HG02938 (cell line): ENCODE measurements at regions not wholly inside any gene's neighbourhood (a gene's known extent, or its start where the extent isn't known, plus 50 kb on each side); places are given as distances from the start of the nearest gene placed in this dataset.
"Not testable (repeated sequence)": the region's sequence is repeated elsewhere in the genome, so short reads cannot be mapped to it uniquely, and the experiment has no call there.

Experiments used
- ATAC-seq: cut with Tn5 transposase; IDR thresholded peaks from one replicate; pipeline ENCODE4 v1.9.1; 2021; ENCODE audit warnings: mild to moderate bottlenecking, moderate library complexity; ENCODE audit not compliant: unreplicated experiment

GRCh38 chr17:73835605-73836004, 191.4 kb upstream of the SDK2 start:
- ATAC-seq, result no peak

- ATAC-seq, result no peak
These were observed 194.6 kb upstream of the SDK2 start for GRCh38 chr17:73838815-73839214.

GRCh38 chr17:73840829-73841228, 196.6 kb upstream of the SDK2 start:
- no peak for ATAC-seq

GRCh38 chr17:73841431-73842060, 197.3 kb upstream of the SDK2 start:
- no peak for ATAC-seq

- no peak for ATAC-seq
These were observed 203.7 kb upstream of the SDK2 start for GRCh38 chr17:73847952-73848351.

- no peak for ATAC-seq
These were observed 206.2 kb upstream of the SDK2 start for GRCh38 chr17:73850426-73850825.

GRCh38 chr17:73851091-73851490, 206.8 kb upstream of the SDK2 start:
- no peak for ATAC-seq

- no peak for ATAC-seq
These were observed 207.7 kb upstream of the SDK2 start for GRCh38 chr17:73851921-73852320.

GRCh38 chr17:73855720-73856333, 211.6 kb upstream of the SDK2 start:
- no peak for ATAC-seq

GRCh38 chr17:73856556-73856955, 212.3 kb upstream of the SDK2 start:
- ATAC-seq, result no peak

GRCh38 chr17:73859439-73860008, 215.3 kb upstream of the SDK2 start:
- ATAC-seq, result not testable (repeated sequence)

GRCh38 chr17:73861543-73861942, 217.3 kb upstream of the SDK2 start:
- ATAC-seq, result no peak

- no peak for ATAC-seq
These were observed 219.7 kb upstream of the SDK2 start for GRCh38 chr17:73863761-73864535.

GRCh38 chr17:73865831-73866230, 221.6 kb upstream of the SDK2 start:
- no peak for ATAC-seq

- no peak for ATAC-seq
These were observed 222.8 kb upstream of the SDK2 start for GRCh38 chr17:73867056-73867455.

GRCh38 chr17:73870068-73870467, 225.8 kb upstream of the SDK2 start:
- ATAC-seq, result no peak

GRCh38 chr17:73870473-73870872, 226.2 kb upstream of the SDK2 start:
- ATAC-seq, result no peak

- ATAC-seq, result no peak
These were observed 228.6 kb upstream of the SDK2 start for GRCh38 chr17:73872816-73873215.

- ATAC-seq, result no peak
These were observed 229.9 kb upstream of the SDK2 start for GRCh38 chr17:73874008-73874720.

- no peak for ATAC-seq
These were observed 231.1 kb upstream of the SDK2 start for GRCh38 chr17:73875346-73875745.

- no peak for ATAC-seq
These were observed 233.7 kb upstream of the SDK2 start for GRCh38 chr17:73877962-73878361.
